Smooth muscle cell of the brain vasculature (primary cell): ENCODE measurements at regions not wholly inside any gene's neighbourhood (a gene's known extent, or its start where the extent isn't known, plus 50 kb on each side); places are given as distances from the start of the nearest gene placed in this dataset.
"Not testable (repeated sequence)": the region's sequence is repeated elsewhere in the genome, so short reads cannot be mapped to it uniquely, and the experiment has no call there.

ENCODE experiments used
- DNase-seq: peaks from one replicate; pipeline ENCODE4 v3.0.0-alpha.2; 2012; ENCODE audit warnings: low read depth, low spot score

GRCh38 chr7:46628389-46628788 is 707.3 kb upstream of the IGFBP3 start:
- DNase-seq = no peak

GRCh38 chr7:46626691-46627310 is 705.7 kb upstream of the IGFBP3 start:
- DNase-seq = no peak

GRCh38 chr7:46626261-46626660 is 705.2 kb upstream of the IGFBP3 start:
- no peak for DNase-seq

DNA sequence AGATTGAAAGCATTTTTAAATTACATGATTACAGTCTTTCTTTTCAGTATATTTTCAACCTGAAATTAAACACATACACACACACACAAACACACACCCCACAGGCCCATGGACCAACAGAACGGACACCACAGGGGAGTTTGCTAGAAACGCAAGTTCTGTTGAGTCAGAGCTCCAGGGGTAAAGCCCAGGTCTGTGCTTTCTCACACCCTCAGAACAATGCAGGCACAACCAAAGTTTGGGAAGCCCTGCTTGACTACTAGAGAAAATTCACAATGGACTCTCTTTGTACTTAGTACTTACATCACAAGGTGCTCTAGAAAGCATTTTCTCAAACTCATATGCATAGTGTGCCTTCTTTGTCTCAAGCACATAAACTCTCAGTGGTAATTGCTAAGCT is 704.0 kb upstream of the IGFBP3 start:
- no peak for DNase-seq

DNA sequence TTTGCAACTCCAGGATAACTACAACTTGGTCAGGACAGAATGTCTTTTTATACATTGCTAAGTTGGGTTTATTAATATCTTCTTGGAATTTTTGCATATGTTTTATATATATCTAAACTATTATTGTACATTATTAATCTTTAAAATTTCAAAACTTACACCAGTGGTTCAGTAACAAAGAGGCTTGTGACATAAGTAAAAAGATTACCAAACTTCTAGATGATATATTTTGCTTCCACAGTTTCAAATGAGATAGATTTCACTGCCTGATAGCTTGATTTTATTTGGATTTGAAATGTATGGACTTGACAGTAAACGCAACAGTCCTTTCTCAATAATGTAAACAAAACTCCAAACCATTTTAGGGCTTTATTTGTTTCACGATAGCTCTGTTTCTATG is 701.2 kb upstream of the IGFBP3 start:
- no peak for DNase-seq

GRCh38 chr7:46619723-46620310 is 698.7 kb upstream of the IGFBP3 start:
- no peak for DNase-seq

GRCh38 chr7:46616636-46617035 is 695.6 kb upstream of the IGFBP3 start:
- DNase-seq = peak; percentile 40

GRCh38 chr7:46613551-46613950 is 692.5 kb upstream of the IGFBP3 start:
- DNase-seq = no peak

GRCh38 chr7:46613116-46613515 is 692.0 kb upstream of the IGFBP3 start:
- DNase-seq = no peak

DNA sequence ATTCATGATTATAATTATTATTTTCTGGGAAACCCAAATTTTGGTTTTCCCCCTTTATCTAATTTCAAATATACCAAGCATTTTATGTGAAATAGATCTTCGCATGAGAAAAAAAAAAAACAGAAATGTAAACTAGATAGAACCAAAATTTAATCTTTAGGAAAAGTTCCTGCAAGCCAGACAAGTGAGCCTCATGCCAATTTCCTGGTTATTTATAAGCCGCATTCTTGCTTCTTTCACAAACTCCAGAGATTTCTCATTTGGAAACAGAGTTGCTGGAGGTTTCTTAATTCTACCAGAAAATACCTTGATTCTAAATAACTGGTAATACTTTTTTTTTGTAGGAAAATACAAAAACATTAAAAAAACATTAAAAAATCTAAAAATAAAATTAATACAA is 690.4 kb upstream of the IGFBP3 start:
- no peak for DNase-seq

DNA sequence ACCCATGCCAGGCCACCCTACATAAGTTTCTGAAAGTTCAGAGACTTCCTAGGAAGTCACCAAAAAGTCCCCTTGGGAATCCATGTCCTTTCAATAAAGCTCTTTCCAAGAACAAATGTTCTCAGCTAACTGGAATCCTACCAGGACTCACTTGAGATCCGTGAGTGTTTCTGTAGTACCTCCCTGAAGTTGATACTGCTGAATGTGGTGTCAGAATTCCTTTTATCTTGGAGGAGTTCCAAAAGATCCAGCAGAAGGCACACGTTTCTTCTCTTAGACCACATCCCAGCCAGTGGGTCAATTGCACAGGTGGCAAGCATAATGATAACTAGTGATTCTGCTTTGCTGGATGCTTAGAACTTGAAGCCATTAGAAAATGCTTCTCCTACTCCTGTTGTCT is 689.7 kb upstream of the IGFBP3 start:
- DNase-seq = no peak

DNA sequence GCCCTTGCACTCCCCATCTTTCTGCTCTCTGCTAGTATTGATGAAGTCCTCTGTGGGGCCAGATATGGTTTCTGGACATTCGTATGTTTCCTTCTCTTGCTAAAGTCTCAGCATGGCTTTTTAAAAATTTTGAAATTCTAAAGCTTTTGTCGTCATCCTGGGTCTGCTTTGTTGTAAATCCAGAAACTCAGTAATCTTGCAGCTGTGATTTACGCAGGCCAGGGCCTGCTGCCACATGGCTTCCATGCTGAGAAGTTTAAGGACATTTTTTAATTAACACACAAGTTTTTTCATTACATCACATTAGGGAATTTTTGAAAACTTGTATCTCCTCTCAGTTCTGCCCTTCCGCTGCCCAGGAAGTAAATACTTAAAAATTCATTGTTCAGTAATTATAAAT is 686.1 kb upstream of the IGFBP3 start:
- no peak for DNase-seq

GRCh38 chr7:46606761-46607160 is 685.7 kb upstream of the IGFBP3 start:
- DNase-seq = no peak

DNA sequence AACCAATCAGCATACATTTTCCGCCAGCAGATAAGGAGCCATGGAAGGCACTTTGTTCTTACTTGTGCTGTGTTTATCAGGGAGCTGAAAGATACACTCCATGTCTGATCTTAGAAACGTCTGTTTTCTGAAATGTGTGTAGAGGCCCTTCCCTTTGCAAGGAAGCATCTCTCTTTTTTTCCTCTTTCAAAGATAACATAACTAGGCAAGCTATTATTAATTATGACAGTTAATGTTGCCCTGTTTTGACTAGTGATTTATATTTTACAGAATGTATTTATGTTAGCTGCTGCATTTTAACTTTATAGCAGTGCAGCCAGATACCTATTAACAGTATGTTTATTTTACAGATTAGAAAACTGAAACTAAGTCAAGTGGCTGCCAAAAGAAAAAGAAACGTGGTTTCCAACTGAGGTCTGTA is 683.2 kb upstream of the IGFBP3 start:
- DNase-seq = no peak

- peak; percentile 65 for DNase-seq
These were observed 682.7 kb upstream of the IGFBP3 start for GRCh38 chr7:46603780-46604179.

DNA sequence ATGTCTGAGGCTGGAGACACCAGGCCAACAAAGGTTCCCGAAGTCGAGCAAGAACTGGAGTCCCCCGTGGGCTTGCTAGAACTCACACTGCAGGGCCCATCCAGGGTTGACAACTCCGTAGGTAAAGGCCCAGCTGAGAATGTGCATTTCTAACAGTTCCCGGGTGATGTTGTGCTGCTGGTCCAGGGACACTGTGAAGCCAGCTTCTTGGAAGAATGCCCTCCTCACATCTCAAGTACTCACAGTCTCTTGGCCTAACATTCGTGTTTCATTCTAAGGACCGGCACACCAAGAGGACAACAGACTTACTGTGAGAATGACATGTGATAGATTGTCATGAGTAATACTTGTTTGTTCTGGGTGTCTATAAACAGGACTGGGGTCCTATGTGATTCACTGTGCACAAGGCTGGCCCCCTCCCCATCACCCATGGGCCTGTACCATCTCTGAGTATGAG is 682.3 kb upstream of the IGFBP3 start:
- no peak for DNase-seq

- no peak for DNase-seq
These were observed 679.3 kb upstream of the IGFBP3 start for GRCh38 chr7:46600340-46600739.

- DNase-seq = not testable (repeated sequence)
These were observed 673.8 kb upstream of the IGFBP3 start for GRCh38 chr7:46594831-46595230.

DNA sequence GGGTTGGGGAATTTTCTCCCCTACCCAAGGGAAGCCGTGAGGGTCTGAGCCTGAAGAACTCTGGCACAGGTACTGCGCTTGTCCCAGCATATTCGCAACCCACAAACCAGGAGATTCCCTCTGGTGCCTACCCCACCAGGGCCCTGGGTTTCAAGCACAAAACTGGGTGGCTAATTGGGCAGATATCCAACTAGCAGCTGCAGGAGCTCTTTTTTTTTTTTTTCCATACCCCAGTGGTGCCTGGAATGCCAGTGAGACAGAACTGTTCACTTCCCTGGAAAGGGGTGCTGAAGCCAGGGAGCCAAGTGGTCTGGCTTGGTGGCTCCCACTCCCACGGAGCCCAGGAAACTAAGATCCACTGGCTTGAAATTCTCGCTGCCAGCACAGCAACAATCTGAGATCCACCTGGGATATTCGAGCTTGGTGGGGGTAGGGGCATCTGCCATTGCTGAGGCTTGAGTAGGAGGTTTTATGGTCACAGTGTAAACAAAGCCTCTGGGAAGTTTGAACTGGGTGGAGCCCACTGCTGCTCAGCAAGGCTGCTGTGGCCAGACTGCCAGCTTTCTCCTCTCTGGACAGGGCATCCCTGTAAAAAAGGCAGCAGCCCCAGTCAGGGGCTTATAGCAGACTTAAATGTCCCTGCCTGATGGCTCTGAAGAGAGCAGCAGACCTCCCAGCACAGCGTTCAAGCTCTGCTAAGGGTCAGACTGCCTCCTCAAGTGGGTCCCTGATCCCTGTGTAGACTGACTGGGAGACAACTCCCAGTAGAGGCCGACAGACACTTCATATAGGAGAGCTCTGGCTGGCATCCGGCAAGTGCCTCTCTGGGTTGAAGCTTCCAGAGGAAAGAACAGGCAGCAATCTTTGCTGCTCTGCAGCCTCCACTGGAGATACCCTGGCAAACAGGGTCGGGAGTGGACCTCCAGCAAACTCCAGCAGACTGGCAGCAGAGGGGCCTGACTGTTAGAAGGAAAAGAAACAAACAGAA is 670.1 kb upstream of the IGFBP3 start:
- not testable (repeated sequence) for DNase-seq

GRCh38 chr7:46589286-46589685 is 668.2 kb upstream of the IGFBP3 start:
- DNase-seq = no peak

- DNase-seq = no peak
These were observed 665.3 kb upstream of the IGFBP3 start for GRCh38 chr7:46586406-46586805.

DNA sequence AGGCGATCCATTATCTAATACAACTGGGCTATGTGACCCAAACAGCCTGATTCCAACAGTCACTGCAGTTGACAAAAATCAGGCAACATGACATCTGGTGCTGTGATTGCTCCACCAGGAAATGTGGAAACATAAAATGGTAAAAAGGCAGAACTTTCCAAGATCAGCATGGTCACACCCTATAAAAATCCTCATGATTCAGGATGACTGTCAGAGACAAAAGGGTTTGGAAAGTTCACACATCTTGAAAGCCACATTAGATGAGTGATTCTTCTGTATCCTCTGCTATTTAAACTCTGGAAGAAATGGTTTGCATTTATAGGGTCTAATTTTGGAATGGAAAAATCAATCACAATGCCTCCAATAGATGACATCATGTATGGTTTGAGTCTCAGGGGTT is 662.6 kb upstream of the IGFBP3 start:
- DNase-seq = no peak

DNA sequence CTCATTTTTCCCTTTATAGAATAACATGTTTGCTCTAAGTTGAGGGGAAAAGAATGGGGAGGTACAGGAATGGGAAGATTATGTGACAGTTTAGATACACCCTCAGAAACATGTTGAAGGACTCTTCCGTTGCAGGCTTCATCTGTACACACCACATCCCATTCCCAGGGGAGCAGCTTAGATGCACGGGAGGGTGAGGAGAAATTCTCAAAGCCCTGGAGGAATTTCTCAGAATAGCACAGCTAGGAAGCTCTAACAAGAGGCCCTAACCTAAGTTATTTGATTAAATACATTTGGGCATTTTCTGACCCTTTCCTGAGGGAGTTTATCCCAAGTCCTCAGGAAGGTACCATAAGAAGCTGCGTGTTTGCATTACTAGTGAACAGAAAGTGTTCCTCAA is 660.2 kb upstream of the IGFBP3 start:
- DNase-seq = no peak
